ENCODE measurements at regions not wholly inside any gene's neighbourhood (a gene's known extent, or its start where the extent isn't known, plus 50 kb on each side); places are given as distances from the start of the nearest gene placed in this dataset.

- DNase-seq (ENCODE audit: low read depth, low spot score): no peak
Observed at GRCh38 chr2:4831751-4832150, 860.4 kb upstream of the SOX11 start.

- no peak for DNase-seq (ENCODE audit: low read depth, low spot score)
Observed at GRCh38 chr2:4832642-4833041, 859.5 kb upstream of the SOX11 start.

- no peak for DNase-seq (ENCODE audit: low read depth, low spot score)
Observed at GRCh38 chr2:4838626-4839025, 853.6 kb upstream of the SOX11 start.

- no peak for DNase-seq (ENCODE audit: low read depth, low spot score)
Observed at GRCh38 chr2:4840791-4841190, 851.4 kb upstream of the SOX11 start.

GRCh38 chr2:4844881-4845280 lies 847.3 kb upstream of the SOX11 start:
- DNase-seq (ENCODE audit: low read depth, low spot score): no peak

- DNase-seq (ENCODE audit: low read depth, low spot score): no peak
Observed at GRCh38 chr2:4862031-4862430, 830.2 kb upstream of the SOX11 start.

GRCh38 chr2:4866198-4866597 lies 826.0 kb upstream of the SOX11 start:
- no peak for DNase-seq (ENCODE audit: low read depth, low spot score)

GRCh38 chr2:4868466-4868865 lies 823.7 kb upstream of the SOX11 start:
- no peak for DNase-seq (ENCODE audit: low read depth, low spot score)

- DNase-seq (ENCODE audit: low read depth, low spot score): no peak
Observed at GRCh38 chr2:4869154-4869553, 823.0 kb upstream of the SOX11 start.

- no peak for DNase-seq (ENCODE audit: low read depth, low spot score)
Observed at GRCh38 chr2:4873364-4873763, 818.8 kb upstream of the SOX11 start.

GRCh38 chr2:4873876-4874593 lies 818.1 kb upstream of the SOX11 start:
- DNase-seq (ENCODE audit: low read depth, low spot score): no peak

- peak; percentile 4 for DNase-seq (ENCODE audit: low read depth, low spot score)
Observed at GRCh38 chr2:4882421-4882820, 809.8 kb upstream of the SOX11 start.

GRCh38 chr2:4882941-4883340 lies 809.2 kb upstream of the SOX11 start:
- DNase-seq (ENCODE audit: low read depth, low spot score): no peak

GRCh38 chr2:4883375-4883774 lies 808.8 kb upstream of the SOX11 start:
- no peak for DNase-seq (ENCODE audit: low read depth, low spot score)

- no peak for DNase-seq (ENCODE audit: low read depth, low spot score)
Observed at GRCh38 chr2:4884117-4884571, 808.0 kb upstream of the SOX11 start.

- no peak for DNase-seq (ENCODE audit: low read depth, low spot score)
Observed at GRCh38 chr2:4891394-4891793, 800.8 kb upstream of the SOX11 start.

GRCh38 chr2:4895371-4895770 lies 796.8 kb upstream of the SOX11 start:
- DNase-seq (ENCODE audit: low read depth, low spot score): no peak

GRCh38 chr2:4898706-4899105 lies 793.5 kb upstream of the SOX11 start:
- no peak for DNase-seq (ENCODE audit: low read depth, low spot score)

GRCh38 chr2:4900242-4900641 lies 791.9 kb upstream of the SOX11 start:
- DNase-seq (ENCODE audit: low read depth, low spot score): no peak

GRCh38 chr2:4900861-4901770 lies 791.1 kb upstream of the SOX11 start:
- DNase-seq (ENCODE audit: low read depth, low spot score): no peak

- DNase-seq (ENCODE audit: low read depth, low spot score): no peak
Observed at GRCh38 chr2:4903656-4904348, 788.4 kb upstream of the SOX11 start.

- DNase-seq (ENCODE audit: low read depth, low spot score): no peak
Observed at GRCh38 chr2:4908461-4908860, 783.7 kb upstream of the SOX11 start.

Measured in brain pericyte (primary cell).